CD4-positive, alpha-beta T cell treated with Interleukin-1 beta for 1 hour (primary cell): ENCODE measurements at regions not wholly inside any gene's neighbourhood (a gene's known extent, or its start where the extent isn't known, plus 50 kb on each side); places are given as distances from the start of the nearest gene placed in this dataset.
"Not testable (repeated sequence)": the region's sequence is repeated elsewhere in the genome, so short reads cannot be mapped to it uniquely, and the experiment has no call there.

Experiments used
- DNase-seq, 2 donors: peaks; one replicate each; pipeline ENCODE4 v3.0.0-alpha.2; 2020 to 2022

DNA sequence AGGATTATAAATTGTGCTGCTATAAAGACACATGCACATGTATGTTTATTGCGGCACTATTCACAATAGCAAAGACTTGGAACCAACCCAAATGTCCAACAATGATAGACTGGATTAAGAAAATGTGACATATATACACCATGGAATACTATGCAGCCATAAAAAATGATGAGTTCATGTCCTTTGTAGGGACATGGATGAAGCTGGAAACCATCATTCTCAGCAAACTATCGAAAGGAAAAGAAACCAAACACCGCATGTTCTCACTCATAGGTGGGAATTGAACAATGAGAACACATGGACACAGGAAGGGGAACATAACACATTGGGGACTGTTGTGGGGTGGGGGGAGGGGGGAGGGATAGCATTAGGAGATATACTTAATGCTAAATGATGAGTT is 67.8 kb upstream of the ETV3 start:
- not testable (repeated sequence) for DNase-seq

DNA sequence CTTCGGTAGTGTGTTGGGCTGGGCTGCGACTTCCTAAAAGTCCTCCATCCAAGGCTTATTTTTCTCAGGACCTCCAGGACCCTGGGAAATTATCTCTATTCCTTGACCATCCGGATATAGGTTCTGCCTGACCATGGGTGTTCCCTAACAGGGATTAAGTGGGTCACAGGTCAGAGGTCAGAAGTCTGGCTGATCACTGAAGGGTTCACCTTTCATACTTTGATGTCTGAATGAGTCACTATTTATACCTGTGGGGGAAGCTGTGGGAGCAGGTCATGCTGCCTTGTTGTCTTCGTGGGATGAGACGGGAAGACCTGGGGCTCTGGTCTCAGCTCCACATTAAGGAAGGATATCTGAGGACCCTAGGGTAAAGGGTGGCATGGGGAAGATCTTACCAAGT is 65.0 kb upstream of the ETV3 start:
- no peak for DNase-seq

DNA sequence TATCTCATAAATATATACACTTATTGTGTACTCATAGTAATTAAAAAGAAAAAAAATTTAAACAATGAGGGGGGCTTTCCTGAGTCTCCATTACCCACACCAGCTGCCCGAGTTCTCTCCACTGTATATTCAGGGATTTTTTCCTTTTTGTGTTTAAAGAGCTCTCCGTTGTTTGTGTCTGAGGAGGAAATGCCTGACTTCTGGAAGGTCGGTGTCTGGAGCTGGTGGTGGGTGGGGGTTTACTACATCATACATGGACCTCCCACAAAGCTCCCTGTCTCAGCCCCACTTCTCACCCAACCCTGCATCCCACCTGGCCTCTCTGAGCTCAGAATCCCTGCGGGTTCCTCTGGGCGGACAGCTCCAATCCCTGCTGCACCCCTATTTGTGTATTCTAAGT is 64.1 kb upstream of the ETV3 start:
- no peak for DNase-seq

DNA sequence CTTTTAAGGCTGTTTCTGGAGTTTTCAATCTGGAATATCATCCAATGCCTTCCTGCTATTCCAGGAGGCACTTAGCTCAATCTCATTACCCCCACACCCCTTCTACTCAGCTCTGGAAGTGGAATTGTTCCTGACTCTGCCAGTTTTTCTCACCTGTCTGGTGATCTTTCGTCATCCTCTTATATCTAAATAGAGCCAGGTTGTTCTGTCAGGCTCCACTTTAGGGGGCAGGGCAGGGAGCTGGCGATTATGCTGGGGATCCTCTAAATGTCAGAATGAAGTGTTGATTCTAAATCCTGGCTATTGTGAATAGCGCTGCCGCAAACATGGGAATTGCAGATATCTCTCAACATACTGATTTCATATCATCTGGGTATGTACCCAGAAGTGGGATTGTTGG is 63.6 kb upstream of the ETV3 start:
- DNase-seq, result no peak

DNA sequence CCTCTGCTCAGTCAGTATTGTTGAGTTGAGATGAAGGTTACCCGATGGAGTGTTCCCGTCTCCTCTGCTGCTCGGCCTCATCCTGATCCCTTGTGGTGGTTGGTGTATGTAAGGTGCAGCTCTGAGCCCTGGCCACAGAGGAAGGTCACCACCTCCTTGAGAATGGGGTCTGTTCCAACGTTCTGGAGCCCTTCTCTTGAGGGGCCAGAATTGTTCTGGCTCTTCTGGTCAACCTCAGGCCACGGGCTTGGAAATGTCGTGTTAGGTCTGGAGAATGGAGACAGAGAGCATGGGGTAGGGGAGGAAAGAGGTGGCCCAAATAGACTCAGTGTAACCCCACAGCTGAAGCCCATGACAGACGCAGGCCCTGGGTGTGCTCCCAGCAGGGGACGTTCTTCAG is 62.3 kb upstream of the ETV3 start:
- no peak for DNase-seq

DNA sequence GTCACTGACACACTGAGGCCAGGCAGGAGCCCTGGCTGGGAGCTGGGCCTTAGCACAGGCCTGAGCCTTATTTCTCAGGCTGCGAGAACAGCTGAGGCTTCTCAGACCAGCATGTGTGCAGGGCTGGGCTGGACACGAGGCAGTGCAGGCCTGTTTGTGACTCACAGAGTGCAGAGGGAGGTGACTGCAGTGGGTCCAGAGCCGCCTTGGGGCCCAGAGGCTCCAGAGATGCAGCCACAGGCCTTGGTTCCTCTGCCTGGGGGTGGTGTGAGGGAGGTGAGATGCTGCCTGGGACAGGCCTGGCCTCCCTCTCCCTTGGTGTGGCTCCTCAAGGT is 61.2 kb upstream of the ETV3 start:
- DNase-seq, result no peak

DNA sequence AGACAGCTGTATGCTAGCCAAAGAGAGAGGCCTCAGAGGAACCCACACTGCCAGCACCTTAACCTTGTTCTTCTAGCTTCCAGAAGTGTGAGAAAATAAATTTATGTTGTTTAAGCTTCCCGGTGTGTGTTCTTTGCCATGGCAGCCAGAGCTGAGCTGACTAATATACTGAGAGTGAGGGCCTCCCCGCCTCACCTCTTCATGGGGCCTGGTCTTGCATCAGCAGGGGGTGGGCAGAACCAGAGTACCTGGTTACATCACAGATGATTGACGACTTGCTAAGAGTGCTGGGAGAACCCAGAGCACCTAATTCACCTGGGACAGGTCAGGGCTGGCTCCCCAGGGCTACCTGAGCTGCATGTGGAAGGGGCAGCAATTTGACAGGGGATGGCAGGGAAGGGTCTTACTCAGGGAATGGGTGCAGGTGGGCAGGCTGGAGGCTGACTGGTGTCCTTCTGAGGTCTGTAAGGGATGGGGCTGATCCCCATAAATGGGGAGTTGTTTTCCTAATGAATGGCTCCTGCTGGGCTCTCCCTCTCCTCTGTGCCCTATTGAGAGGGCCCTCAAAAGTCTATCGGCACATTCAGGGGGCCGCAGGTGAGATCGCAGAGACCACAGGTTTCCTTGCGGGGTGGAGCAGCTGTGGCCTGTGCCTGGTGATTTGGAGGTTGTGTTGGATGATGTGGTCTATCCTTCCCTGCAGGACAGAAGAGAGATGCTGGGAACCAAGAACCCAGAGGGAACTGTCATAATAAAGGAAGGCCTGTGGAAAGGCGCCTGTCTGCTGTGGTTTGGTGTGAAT is 60.6 kb upstream of the ETV3 start:
- no peak for DNase-seq

DNA sequence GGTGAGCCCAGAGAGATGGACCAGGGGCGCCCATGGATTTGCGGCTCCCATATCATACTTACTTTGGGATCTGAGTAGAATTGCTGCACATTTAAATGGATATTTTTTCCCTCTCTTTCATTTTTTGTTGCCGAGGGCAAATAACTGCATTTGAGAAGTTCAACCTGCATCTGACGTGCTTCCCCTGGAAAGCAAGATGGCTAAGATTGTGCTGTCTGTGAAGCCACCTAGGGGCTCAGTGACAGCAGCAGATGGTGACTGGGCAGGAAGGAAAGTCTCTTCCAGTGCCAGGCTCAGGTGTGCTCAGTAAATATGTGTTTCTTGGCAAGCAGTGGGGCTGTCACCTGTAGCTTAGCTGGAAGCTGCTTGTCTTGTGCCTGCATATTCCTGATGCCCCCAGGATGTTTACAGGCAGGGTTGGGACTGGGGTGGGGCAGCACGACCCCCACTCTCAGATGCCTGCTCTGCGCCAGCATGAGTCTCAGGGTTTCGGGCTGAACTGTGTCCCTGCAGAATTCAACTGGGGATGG is 59.8 kb upstream of the ETV3 start:
- DNase-seq, result no peak

DNA sequence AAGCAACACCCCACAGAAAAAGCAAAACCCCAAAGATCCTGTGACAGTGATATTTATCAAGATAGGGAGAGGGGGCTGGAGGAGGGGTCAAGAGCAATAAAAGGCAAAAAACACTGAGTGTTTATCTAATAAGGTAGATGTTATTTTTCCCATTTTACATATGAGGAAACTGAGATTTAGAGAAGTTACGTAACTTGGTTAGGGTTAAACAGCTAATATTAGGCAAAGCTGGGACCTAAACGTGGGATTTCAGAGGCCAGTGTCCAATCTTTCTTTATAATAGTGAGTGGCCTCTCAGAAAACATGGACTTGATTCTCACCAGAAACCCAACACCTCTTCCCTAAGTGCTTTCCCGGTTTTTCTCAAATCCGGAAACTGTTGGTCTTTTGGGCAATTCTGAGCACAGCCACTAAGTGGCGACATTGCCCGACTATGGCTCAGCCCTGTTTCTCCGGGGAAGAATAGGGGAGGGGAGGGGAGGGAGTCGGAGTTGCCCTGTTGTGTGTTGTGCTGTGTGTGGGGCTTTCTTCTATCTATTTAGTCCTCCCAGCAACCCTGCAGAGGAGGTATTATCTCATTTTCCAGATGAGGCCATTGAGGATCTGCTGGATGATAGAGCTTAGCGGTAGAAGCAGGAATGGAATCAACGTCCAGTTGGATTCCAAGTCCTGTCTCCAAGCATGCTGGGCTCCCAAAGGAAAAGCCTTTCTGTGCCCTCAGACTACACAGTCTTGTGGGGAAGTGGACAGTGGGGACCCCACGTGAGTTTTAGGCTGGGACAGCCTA is 58.7 kb upstream of the ETV3 start:
- DNase-seq, result not testable (repeated sequence)

DNA sequence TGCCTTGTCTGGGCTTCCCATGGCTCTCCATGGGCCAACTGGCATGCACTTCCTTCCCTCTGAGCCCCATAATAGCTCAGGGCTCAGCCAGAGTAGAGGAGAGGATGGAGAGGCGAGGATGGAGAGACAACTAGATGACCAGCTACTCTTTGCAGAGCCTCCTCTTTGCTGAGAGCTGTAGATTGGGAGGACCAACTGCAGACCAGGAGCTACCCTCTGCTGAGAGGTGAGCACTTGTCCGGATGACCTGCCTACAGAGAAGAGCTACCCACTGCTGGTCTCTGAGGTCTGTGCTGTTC is 58.0 kb upstream of the ETV3 start:
- no peak for DNase-seq

DNA sequence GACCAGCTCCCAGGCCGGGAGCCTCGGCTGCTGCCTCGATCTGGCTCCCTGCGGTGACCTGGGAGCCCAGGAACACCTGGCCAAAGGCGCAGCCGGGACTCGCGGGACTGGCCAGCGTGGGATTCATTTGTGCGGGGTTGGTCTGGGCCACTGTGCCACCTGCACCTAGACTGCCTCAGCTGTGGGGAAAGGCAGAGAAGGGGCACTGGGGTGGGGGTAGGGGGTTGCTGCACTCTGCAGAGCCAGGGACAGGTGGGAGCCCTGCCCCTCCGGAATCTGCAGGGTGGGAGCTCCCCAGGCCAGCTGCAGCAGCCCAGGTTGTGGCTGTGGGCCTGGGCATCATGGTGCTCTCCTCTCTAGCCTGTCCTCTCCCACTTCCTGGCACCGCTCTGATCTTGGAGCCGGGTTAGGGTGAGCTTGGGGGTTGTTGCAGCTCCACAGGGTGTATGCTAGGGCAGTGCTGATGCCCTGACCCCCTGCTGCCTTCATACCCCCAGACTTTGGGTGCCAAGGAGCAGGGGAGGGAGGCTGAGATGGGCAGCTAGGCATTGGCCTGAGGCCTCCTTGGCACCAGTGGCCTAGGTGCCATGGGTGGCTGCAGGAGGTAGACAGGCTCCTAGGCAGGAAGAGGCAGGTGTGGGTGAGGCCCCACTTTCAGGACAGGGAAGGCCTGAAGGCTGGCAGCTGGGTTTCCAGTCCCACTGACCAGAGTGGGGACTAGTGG is 57.5 kb upstream of the ETV3 start:
- no peak for DNase-seq

DNA sequence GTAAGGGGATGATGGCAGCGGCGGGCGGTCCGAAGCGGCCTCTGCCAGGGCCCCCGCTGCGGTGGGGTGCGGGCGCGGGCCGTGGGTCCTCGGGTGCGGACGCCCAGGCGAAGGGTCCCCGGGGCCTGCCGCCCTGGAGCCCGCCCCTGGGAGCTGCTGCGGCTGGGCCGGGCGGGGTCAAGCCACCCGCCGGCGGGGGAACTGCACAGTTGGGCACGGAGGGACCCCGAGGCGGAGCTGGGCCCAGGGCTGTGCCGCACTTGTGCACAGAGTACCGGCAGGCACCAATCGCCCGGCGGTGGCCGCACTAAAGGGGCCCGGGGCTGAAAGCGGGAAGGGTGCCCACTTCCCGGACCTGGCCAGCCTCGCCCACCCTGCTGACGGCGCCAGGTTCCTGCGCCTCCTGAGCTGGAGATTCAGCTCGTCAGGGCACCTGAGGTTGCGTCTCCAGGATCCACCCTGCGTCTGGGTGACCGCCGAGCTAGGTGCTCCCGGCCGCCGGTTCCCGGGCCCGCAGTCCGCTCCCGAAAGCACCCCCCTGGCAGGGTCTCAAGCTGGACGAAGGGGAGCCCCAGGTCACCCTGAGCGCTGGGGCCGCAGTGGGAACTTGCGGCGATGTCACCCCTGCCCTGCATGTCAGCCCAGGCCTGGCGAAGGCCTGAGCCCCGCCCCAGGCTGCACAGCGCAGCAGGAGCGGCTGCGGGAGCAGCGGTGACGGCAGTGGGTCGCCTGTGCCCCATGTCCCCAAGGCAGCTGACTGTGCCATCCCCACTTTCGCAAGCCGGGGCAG is 56.7 kb upstream of the ETV3 start:
- no peak for DNase-seq

DNA sequence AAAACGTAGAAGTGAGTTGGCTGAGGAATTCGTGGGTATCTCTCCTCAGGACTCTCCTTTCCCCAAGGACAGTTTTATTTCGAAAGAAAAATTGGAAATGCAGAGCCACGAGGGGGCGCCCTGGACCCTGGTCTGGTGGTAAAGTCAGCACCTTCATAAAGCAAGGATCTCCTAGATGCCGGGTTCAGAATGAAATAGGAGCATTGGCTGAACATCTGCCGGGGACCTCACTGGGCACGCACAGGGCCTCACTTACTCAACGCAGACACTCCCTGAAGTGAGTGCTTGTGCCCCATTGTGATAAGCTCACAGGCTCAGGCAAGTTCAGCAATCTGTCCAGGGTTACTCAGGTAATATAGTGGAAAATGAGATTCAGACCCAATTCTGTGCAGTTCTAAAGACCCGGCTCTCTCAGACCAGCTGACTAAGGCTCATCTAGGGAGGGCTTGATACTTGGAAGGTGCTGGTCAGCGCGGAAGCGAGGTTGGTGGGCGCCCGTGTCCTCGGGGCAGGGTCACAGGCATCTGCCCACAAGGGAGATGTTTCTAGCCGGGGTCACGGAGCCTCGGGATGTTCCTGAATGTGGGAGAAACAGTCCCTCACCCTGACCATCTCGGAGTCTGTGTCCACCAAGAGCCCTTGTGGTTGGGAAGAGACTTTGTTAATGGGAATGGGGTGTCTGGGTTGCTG is 55.7 kb upstream of the ETV3 start:
- peak; percentile 27 to 36 for DNase-seq

DNA sequence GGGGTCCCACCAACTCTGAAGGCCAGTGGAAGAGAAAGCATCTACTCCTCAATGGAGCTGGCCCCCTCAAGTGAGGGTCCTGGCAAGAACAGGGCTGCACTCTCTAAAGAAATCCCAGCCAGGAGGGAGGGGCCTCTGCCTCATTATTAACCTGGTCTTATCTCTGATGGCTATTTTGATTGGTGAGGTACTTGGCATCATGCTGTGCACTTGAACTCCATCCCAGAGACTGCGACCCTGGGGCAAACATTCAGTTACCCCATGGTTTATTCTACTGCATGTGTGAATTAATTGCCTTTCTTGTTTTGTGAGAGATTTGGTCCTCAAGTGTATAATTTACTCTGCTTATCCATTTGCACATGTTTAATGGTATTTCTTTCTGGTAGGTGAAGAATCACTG is 55.0 kb upstream of the ETV3 start:
- no peak for DNase-seq

DNA sequence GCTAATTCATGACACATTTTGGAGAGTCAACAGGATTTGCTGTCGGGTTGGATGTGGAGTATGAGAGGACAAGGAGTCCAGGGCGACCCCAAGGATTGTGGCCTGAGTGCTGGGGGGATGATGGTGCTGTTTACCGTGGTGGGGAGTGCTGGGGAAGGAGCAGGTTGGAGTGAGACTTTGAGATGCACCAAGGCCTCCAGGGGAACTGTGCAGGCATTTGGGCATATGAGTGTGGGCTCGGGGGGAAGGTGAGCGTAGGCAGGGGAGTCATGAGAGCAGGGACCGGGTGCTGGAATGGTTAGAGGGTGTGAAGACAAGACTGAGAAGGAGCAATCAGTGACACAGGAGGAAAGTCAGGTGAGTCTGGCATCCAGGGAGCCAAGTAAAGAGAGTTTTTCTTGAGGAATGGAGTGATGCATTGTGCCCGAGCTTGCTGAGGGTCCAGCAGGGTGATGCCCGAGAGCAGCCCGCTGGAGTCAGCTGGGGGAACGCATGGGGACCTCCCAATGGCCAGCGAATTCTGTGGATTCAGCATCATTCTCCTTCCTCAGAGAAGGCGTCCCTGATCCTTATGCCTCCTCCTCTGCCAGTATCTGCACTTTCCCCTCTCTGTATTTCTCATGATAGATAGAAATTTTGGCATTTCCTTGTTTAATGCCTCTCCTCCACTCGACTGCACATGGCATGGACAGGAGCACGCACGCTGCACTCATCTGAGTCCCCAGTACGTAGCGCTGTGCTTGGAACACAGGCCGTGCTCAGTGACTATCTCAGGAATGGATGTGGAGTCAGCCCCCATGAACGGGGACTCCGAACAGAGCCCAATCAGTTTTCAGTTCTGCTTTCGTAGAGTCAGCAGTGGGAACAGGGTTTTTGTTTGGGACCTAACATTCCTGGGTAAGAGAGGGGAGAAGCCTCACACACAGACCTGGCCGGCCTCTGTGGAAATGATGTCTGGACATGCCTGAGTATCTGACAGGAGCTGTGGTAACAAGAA is 52.1 kb upstream of the ETV3 start:
- DNase-seq, result no peak

DNA sequence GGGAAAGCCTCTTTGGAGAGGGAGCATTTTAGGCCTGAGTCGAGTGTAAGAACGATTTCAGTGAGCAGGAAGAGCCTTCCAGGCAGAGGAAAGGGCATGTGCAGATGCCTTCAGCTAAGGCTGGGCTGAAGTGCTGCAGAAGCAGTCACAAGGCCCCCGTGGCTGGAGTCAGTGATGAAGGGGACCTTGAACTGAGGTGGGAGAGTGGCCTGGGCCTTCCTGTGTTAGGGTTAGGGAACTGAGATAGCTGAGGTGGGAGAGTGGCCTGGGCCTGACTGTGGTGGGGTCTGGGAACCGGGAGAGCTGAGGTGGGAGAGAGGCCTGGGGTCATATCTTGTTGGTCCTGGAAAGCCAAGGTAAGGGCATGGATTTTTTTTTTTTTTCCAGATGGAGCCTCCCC is 50.9 kb upstream of the ETV3 start:
- no peak for DNase-seq
